DND-41 (cell line): ENCODE measurements at regions not wholly inside any gene's neighbourhood (a gene's known extent, or its start where the extent isn't known, plus 50 kb on each side); places are given as distances from the start of the nearest gene placed in this dataset.
"Not testable (repeated sequence)": the region's sequence is repeated elsewhere in the genome, so short reads cannot be mapped to it uniquely, and the experiment has no call there.

Experiments used
- ATAC-seq: fragments of 200-7000 bp; cut with Tn5 transposase; 3 replicates; pipeline ENCODE4 v1.9.1; 2021; ENCODE audit warnings: low read depth; ENCODE audit not compliant: insufficient read depth
- DNase-seq: peaks from one replicate; pipeline ENCODE4 v3.0.0-alpha.2; 2020
- H2AFZ ChIP-seq: 2 replicates; pipeline ENCODE4 v1.6.0; 2012; ENCODE audit warnings: low read depth, low read length
- H3K27ac ChIP-seq: 2 replicates; pipeline ENCODE4 v1.5.1; 2012; ENCODE audit warnings: low read length, inconsistent platforms
- H3K27me3 ChIP-seq: fragments of 200-600 bp; sonication (generic); 2 replicates; pipeline ENCODE4 v1.6.0; 2012; ENCODE audit warnings: low read length, mild to moderate bottlenecking, inconsistent platforms; ENCODE audit not compliant: insufficient read depth, poor library complexity
- H3K36me3 ChIP-seq: 2 replicates; pipeline ENCODE4 v1.5.1; 2012; ENCODE audit warnings: low read length, inconsistent platforms; ENCODE audit not compliant: insufficient read depth
- H3K4me1 ChIP-seq: 2 replicates; pipeline ENCODE4 v1.5.1; 2012; ENCODE audit warnings: mild to moderate bottlenecking, low read length; ENCODE audit not compliant: insufficient read depth
- H3K4me2 ChIP-seq: 2 replicates; pipeline ENCODE4 v1.6.0; 2012; ENCODE audit warnings: mild to moderate bottlenecking, moderate library complexity, low read length, inconsistent platforms; ENCODE audit not compliant: insufficient read depth
- H3K4me3 ChIP-seq, 2 experiments: fragments of 200-600 bp in 1 of 2; shearing (Covaris generic) in 1 of 2; 2 replicates each; pipeline ENCODE4 v1.5.1; 2012 to 2016; ENCODE audit warnings: inconsistent platforms in 2 of 2, low read length in 2 of 2, mild to moderate bottlenecking in 2 of 2, low read depth in 1 of 2, moderate library complexity in 1 of 2
- H3K79me2 ChIP-seq: 2 replicates; pipeline ENCODE4 v1.6.0; 2012; ENCODE audit warnings: low read length, inconsistent platforms; ENCODE audit not compliant: insufficient read depth
- H3K9ac ChIP-seq: 2 replicates; pipeline ENCODE4 v1.6.0; 2012; ENCODE audit warnings: low read depth, mild to moderate bottlenecking, inconsistent platforms, low read length, moderate library complexity
- H3K9me3 ChIP-seq: 2 replicates; pipeline ENCODE4 v1.5.1; 2012; ENCODE audit warnings: low read length, moderate library complexity, mild to moderate bottlenecking, inconsistent platforms; ENCODE audit not compliant: insufficient read depth, severe bottlenecking
- H4K20me1 ChIP-seq: 2 replicates; pipeline ENCODE4 v1.6.0; 2012; ENCODE audit warnings: low read length; ENCODE audit not compliant: insufficient read depth
- CTCF ChIP-seq: IDR thresholded peaks from 2 replicates; pipeline ENCODE4 v1.5.1; 2012; ENCODE audit warnings: borderline replicate concordance, low read length, moderate library complexity, mild to moderate bottlenecking; ENCODE audit not compliant: poor library complexity, severe bottlenecking; ENCODE audit errors: extremely low read depth
- EZH2 ChIP-seq: IDR thresholded peaks from 3 replicates; pipeline ENCODE4 v1.6.1; 2012; ENCODE audit warnings: borderline replicate concordance, low read depth, mild to moderate bottlenecking, moderate library complexity, low read length, inconsistent platforms; ENCODE audit not compliant: severe bottlenecking

GRCh38 chr4:164251257-164251656 is 502.7 kb upstream of the SMIM31 start:
- Histone ChIP-seq H3K4me1 (no peaks in the 10 kb centered on the region), H3K36me3 (no peaks in the 10 kb centered on the region), H3K27ac (no peak overlapping the region), H3K4me3 (no peak overlapping the region), H3K9me3 (no peaks in the 10 kb centered on the region), H3K9ac (no peak overlapping the region), H4K20me1 (no peaks in the 10 kb centered on the region), H3K27me3 (no peaks in the 10 kb centered on the region), H3K4me2 (no peak overlapping the region), H2AFZ (no peak overlapping the region), H3K79me2 (no peaks in the 10 kb centered on the region)
- no peak for DNase-seq
- no peak for ATAC-seq
- no peak for TF ChIP-seq EZH2
- no peak for TF ChIP-seq CTCF

- H3K27ac ChIP-seq: no peak overlapping the region
- H3K4me1 ChIP-seq: no peaks in the 10 kb centered on the region
- ATAC-seq (no peak), DNase-seq (no peak)
- H3K9me3 ChIP-seq: no peaks in the 10 kb centered on the region
- H2AFZ ChIP-seq: no peak overlapping the region
- TF ChIP-seq CTCF (no peak), EZH2 (no peak)
- H3K79me2 ChIP-seq: no peaks in the 10 kb centered on the region
- H3K36me3 ChIP-seq: no peaks in the 10 kb centered on the region
- H3K4me2 ChIP-seq: no peak overlapping the region
- H4K20me1 ChIP-seq: no peaks in the 10 kb centered on the region
- no peak overlapping the region for H3K9ac ChIP-seq
- no peak overlapping the region for H3K4me3 ChIP-seq
- no peaks in the 10 kb centered on the region for H3K27me3 ChIP-seq
Measured at GRCh38 chr4:164252286-164252685, 501.6 kb upstream of the SMIM31 start.

GRCh38 chr4:164261831-164262230 is 492.1 kb upstream of the SMIM31 start:
- Histone ChIP-seq H3K36me3 (no peaks in the 10 kb centered on the region), H3K9ac (no peak overlapping the region), H3K27ac (no peak overlapping the region), H3K4me2 (no peak overlapping the region), H2AFZ (no peak overlapping the region), H3K9me3 (no peaks in the 10 kb centered on the region), H3K79me2 (no peaks in the 10 kb centered on the region), H3K27me3 (no peaks in the 10 kb centered on the region), H3K4me1 (no peaks in the 10 kb centered on the region), H3K4me3 (no peak overlapping the region), H4K20me1 (no peaks in the 10 kb centered on the region)
- TF ChIP-seq CTCF (no peak), EZH2 (no peak)
- DNase-seq: no peak
- ATAC-seq: no peak

DNA sequence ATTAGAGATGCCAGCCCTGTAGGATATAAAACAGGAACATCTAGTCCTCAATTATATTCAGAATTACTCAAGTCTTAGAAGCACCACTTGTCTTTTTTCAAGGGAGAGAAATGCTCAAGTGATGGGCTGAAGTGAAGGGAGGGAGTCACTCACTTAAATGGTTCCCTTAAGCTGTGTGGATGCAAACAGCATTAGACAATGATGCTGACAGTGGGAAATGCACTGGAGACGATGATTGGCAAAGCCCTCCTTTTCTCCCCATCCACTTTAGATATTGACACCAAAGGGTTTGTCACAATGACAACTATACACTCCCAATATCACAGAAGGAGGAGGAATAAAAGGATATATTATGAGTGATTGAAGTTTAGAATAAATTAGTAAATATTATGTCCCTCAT is 491.4 kb upstream of the SMIM31 start:
- not testable (repeated sequence) for DNase-seq, H3K4me1 ChIP-seq, H3K4me3 ChIP-seq, H2AFZ ChIP-seq, H3K27ac ChIP-seq, H3K4me2 ChIP-seq, H3K36me3 ChIP-seq, H3K79me2 ChIP-seq, H3K9ac ChIP-seq, ATAC-seq, H3K27me3 ChIP-seq, H4K20me1 ChIP-seq, H3K9me3 ChIP-seq

- not testable (repeated sequence) for H3K27me3 ChIP-seq, DNase-seq, H3K36me3 ChIP-seq, H3K4me1 ChIP-seq, H3K4me2 ChIP-seq, H3K27ac ChIP-seq, H3K9me3 ChIP-seq, H3K9ac ChIP-seq, H3K79me2 ChIP-seq, ATAC-seq, H3K4me3 ChIP-seq, H2AFZ ChIP-seq, H4K20me1 ChIP-seq
Measured at GRCh38 chr4:164277414-164277813, 476.5 kb upstream of the SMIM31 start.
